ENCODE measurements at regions not wholly inside any gene's neighbourhood (a gene's known extent, or its start where the extent isn't known, plus 50 kb on each side); places are given as distances from the start of the nearest gene placed in this dataset.

DNA sequence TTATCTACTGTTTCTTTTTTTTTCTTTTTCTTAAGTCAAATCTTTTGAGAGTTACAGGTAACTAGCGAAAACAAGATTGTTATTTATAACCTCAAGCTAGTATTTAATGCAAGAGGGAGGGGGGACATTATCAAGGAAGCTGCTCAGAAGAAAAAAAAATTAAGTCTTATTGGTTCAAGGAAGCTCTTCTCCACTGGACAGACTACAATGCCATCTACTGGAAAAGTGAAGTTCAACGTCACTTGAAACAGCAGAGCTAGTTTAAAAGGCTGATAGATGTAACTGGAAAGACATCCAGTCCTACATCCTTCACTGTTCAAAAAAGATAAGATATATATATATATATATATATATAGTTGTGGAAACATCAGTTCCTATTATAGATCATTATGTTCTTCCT lies 418.0 kb upstream of the PSMD7 start:
- no peak for DNase-seq

DNA sequence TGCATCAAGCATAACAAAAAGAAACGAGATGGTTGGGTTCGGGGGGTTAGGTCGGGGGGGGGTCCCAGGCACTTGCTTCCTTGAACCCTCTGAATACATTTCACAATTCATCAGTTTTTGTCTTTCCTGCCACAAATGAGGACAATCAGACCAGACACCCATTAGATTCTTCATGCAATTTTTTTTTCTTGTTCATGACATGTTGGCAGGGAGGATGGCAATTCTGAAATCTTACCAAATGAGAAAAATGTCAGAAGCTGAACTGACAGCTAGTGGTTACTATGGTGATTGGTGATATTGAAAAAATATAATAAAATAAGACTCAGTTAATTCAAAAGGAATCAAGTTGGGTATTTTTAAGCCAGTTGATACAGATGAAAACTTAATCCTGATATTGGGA lies 419.5 kb upstream of the PSMD7 start:
- DNase-seq, result no peak

DNA sequence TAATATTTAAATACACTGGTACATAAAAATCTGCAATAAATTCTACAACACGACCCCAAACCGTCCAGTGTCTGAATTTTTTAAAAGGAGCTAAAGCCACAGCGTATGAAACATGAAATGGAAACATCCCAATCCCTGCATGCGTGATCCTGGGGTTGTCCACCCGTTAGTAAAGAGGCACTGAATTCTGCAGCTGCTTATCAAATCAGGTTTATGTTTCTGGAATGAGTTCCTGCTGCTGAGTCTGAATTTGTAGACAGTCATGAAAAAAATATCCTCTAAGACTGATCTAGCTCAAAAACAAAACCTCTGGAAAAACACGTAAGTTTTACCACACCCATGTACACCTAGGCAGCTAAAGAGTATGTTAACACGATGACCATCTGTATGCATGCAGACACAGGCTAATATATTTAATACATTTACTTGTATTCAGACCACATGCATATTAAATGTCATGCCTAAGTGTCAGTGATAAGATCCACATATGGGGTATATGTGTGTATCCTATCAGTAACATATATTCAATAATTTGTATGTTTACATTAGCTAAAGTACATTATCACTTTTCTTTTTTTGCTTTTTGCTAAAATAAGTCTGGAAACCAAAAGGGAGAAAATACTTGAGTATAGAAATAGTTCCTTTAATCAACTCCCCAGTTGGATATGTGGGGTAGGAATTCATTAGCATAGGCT lies 420.5 kb upstream of the PSMD7 start:
- DNase-seq, result no peak

DNA sequence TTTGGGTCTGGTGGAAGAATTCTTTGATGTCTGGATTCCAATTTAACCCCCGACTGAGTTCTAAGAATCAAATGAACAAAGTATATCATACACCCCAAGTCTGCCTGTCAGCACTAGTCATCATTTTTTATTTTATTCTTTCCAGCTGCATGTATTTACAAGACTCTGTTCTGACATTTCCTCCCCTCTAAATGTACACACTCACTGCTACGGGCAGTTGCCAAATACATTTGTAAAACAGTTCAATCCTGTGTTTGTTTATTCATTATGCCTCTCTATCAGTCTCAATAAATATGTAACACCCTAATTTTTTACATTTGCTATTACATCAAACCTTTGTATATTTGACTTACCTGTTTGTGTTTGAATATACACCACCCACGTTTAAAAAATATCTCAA lies 422.3 kb upstream of the PSMD7 start:
- DNase-seq, result no peak

DNA sequence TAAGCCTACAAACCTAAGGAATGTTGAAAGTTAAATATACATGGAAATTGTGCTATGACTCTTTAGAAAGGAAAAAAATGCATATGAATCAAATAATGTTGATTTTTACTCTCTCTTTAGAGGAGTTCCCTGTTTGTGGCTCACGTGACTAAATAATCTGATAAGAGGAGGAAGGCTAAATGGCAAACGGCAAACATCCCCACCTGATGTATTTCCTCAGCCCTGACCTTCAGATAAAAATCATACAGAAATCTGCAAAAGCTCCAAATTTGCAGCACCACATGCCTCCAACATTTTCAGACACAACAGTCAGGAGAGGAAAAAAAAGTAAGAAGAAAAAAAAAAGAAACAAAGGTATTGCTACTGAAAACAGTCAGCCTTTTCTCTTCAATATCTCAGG lies 423.0 kb upstream of the PSMD7 start:
- DNase-seq, result no peak

DNA sequence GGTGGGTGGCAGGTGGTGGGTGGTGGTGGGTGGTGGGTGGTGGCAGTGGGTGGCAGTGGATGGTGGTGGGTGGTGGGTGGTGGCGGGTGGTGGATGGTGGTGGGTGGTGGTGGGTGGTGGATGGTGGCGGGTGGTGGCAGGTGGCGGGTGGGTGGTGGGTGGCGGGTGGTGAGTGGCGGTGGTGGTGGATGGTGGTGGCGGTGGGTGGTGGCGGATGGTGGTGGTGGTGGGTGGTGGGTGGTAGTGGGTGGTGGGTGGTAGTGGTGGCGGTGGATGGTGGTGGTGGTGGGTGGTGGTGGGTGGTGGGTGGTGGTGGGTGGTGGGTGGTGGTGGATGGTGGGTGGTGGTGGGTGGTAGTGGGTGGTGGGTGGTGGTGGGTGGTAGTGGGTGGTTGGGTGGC lies 423.8 kb upstream of the PSMD7 start:
- no peak for DNase-seq

DNA sequence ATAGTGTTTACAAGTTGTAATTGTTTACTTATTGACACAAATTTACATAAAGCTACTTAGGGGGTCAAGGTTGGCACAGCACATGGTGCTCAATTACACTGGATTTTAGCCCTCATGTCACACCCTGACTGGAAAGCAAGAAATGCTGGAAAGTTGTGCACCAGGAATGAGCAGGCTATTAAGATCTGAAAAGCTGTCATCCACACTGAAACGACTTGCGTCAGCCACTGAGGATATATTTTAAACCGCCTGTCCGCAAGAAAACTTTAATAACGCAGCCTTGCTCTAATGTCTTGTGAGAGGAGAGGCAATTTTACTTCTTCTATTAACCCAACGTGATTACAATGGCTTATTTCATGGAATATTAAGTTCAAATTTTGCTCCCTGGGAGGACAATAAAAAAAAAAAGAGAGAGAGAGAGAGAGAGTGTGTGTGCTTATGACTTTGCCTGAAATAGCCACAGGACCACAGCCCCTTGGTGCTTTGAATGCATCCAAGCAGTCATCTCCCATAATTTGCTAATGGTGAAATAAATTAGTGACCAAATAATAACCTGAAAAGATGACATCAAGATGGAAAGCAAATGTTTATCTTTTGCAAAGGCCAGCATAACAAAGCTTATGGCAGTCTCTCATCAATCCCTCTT lies 425.4 kb upstream of the PSMD7 start:
- DNase-seq, result no peak

DNA sequence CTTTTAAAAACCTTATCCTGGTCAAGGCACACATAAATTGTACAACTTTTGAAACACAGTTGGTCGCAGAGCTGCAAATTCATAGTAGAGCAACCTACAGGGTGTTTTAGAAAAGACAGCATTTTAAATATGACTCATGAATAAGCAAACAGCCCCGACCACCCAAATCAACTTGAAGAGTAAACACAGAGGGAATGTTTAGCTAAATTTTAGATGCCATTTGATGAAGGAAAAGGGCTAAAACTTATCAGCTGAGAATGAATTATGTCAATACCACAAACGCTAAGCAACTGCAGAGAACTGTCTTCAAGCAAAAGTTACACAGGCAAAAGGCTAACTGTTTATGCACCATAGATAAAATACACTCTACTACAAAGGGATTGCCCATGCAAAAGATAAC lies 427.5 kb upstream of the PSMD7 start:
- no peak for DNase-seq

DNA sequence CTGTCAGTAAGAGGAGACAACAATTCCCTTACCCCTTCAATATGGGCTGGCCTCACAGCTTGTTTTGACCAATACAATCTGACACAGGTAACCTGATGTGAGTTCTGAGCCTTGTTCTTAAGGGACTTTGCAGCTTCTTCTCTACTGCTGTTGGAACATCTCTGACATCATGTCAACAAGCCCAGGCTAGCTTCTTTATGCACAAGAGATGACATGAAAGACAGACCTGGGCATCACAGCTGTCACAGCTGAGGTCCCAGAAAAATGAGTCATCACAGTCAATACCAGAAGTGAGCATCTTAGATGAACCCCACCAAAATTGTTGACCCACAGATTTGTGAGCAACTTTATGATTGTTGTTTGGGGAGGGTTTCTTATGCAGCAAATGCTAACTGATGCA lies 431.7 kb upstream of the PSMD7 start:
- DNase-seq, result no peak

DNA sequence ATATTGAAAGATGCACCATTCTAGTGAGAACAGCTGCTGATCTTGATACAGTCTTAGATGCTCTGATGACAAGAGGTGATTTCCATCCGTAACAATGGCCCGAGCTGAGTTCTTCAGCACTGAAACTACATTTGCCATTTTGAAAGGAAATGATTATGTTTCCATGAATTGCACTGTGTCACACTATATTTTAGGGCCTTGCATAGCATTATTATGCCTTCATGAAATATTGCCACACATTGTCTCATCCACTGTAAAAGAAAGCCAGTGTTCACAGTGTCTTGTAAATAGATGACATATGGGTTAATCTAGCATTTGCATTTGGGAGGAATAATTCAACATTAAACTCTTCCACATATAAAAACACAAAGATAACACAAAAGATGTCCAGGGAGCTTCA lies 438.3 kb upstream of the PSMD7 start:
- DNase-seq, result no peak

DNA sequence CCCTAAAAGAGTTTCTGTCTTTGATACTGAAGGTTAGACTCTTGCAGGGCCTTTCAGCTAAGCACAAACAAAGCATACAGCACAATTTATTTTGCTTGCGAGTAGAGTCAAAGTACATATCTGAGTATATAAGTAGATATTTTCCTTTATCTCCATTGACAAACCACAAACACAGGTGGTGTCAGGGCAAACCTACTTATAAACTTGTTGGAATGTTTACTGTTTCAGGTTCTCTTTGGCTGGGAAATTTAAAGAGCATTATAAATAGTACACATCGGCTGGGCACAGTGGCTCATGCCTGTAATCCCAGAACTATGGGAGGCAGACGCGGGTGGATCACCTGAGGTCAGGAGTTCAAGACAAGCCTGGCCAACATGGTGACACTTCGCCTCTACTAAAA lies 442.6 kb upstream of the PSMD7 start:
- DNase-seq, result no peak

DNA sequence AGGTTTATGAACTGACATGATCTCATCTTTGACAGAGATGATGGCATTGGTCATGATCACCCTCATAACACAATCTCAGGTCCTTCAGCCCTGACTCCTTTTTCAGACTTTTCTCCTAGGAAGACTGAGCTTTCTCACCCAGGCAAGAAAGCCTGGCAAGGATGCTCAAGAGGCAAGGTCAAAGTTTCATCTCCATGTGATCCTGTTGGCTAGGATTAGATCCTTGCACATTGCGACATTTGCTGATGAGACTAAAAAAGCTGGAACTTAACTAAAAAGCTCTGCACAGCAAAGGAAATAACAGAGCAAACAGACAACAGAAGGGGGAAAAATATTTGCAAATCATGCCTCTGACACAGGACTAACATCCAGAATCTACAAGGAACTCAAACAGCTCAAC lies 444.1 kb upstream of the PSMD7 start:
- no peak for DNase-seq

DNA sequence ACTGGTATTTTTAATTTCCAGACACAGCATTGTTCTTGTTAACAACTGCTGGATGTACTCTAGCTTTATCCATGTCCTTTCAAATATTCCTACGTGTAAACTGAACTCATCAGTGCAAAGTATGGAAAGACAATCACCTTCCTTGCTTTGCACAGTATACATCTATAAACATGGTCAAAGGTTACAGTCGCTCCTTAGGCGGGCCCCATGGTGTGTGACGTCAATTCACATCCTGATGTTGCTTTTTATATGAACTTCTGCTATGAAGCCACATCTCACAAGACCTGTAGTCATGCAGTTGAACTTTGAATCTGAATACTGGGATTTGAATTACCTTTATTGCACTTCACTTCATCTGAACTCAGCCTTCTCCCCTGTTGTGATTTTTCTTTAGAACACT lies 447.6 kb upstream of the PSMD7 start:
- DNase-seq, result no peak

DNA sequence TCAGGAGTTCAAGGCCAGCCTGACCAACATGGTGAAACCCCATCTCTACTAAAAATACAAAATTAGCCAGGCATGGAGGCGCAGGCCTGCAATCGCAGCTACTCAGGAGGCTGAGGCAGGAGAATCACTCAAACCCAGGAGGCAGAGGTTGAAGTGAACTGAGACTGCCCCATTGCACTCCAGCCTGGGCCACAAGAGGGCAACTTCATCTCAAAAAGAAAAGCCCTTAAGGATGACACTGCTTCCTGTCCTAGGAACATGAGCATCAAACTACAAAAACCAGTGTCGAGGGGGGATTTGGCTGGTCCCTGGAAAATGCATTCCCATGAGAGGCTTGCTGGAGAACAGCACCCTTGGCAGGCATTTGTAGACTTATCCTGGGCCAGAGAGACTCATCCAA lies 449.5 kb upstream of the PSMD7 start:
- DNase-seq, result no peak

DNA sequence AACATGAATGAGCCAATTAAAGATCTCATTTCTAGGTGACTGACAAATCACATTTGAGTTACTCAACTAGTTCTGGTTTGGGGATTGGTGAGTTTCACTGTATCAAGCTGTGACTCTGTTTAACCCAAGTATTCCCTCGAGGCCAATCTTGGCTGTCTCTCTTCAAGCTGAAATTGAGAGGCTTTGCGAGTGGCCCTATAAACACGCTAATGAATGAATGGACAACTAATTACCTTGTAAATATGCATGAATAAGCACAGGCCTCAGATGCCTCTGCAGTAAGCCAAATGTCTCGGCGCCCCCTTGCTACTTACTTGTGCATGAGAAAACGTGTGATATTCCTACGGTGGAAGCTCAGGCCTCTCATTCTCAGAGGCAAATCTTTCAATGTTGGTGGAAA lies 450.3 kb upstream of the PSMD7 start:
- no peak for DNase-seq

DNA sequence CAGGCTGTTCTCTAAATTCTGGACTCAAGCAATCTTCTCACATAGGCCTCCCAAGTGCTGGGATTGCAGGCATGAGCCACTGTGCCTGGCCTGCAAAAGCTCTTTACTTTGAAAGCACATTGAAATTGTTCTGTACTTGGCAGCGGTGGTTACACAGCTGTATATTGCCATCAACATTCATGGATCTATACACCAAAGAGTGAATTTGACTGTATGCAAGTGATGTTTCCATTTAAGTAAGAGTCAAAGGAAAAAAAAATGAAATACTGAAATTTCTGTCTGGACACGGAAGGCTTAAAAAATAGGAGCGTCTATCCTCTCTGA lies 450.6 kb upstream of the PSMD7 start:
- no peak for DNase-seq

DNA sequence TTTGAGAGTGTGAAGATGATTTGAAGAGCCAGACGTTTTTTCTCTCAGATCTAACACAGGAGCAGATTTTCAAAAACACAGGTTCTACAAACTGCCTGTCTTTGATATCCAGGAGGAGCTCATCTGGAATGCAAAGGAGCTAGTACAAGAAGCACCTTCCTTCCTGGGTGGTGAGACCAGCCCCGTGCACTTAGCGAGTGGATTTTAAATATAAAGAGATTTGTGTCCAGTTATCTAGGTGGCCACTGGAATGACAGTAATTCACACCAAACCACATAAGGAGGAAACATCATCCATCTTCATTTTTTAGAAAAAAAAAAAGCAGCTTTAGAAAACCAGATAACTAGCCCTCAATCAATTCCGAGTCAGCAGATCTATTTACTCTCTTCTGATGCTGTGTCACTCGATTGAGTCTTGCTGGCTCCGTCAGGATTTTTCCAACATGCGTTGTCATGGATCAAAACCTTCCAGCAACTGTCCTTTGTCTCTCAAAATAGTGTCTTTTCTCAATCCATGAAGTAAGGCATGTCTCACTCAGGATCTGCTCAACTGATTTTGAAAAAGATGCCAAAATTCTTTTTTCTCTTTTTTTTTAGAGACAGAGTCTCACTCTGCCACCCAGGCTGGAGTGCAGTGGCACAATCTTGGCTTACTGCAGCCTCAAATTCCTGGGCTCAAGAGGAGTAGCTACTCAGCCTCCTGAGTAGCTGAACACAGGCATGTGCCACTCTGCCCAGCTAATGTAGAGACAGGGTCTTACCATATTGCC lies 451.2 kb upstream of the PSMD7 start:
- DNase-seq, result no peak

DNA sequence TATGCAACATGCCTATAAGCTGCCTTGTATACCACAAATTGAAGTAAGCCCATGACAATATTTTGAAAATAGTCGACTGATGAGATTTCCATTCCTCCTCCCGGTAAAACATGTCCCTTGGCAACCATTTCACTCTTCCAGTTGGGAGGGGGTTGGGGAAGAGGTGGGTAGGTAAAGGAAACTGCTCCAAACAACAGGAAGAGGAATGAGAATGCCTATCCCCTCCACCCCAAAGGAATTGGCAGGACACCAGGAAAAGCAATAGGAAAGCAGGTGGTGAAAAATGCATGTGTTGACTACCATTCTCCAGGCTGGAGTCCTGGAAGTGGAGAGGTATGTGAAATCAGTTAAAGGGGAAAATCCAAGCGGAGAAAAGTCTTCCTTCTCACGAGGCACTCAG lies 455.9 kb upstream of the PSMD7 start:
- DNase-seq, result no peak

DNA sequence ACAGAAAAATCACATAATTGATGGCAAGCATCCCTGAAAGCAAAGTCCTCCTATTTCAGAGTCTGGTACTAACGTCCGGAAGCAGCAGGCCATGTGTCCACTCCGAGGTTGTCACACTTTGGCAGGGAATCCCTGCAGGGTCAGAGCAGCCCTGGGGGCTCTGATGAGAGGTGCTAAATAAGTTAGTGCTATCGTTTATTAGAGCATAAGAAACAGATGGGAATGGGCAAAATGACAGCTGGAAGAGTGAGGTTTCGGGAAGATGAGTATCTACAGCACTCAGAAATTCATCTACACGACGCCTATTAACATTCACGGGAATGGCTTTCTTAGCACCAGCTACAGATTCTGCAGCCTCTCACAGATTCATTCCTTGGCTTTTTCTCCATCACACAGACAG lies 465.4 kb upstream of the PSMD7 start:
- no peak for DNase-seq

DNA sequence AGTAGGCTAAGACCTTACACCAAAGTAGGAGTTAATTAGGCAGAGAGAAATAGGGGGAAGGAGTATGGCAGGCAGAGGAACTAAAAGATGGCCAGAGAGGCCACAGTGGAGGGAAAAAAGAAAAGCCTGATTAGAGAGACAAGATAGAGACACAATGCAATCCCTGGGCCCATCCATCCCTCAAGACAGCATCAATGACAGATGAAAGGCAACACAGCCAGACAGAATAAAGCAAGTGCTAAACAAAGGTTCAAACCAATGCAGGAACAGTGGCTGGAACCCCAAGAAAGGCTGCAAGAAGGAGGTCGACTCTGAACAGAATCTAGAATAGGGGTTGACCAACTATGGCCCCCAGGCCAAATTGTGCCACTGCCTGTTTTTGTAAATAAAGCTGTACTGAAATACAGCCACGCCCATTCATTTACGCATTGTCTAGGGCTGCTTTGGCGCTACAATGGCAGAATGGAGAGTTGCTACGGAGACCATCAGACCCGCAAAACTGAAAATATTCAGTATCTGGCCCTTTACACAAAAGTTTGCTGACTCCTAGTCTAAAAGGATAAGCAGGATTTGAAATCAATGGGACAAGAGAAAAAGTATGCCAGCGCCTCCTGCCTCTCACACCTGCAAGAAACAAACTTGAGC lies 473.3 kb upstream of the PSMD7 start:
- no peak for DNase-seq

DNA sequence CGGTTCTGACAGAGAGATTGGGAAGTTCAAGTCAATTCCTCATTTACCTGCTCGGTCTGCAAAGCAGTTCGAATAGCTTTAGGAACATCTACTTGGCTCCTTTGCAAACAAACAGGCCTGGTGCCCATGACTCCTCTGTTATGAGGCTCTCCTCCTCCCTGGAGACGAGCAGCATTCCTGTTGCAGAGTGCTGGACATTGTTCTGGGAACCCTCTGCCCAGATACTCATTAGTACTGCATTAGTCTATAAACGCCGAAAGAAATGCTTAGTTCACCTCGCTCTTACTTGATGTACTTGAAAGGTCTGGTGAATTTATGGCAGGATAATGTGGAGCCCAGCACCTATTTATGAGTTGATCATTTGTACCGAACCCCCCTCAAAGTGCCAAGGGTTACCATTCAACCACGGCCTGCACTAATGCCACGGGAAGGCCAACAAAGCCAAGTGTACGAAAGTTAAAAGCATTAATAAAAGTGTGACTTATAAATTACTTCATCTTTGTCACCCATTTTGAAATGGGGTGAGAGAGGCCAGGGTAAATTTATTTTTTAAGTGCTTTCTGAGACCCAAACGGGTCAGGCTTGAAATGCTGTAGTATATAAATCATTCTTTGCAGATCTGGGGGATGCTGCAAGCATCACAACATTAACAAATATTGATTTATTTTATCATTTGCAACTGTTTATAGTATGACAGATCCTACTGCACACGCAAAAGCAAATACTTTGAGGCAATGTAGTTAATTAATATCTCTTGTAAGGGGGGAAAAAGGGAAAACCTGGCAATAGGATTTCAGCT lies 478.9 kb upstream of the PSMD7 start:
- DNase-seq, result no peak

DNA sequence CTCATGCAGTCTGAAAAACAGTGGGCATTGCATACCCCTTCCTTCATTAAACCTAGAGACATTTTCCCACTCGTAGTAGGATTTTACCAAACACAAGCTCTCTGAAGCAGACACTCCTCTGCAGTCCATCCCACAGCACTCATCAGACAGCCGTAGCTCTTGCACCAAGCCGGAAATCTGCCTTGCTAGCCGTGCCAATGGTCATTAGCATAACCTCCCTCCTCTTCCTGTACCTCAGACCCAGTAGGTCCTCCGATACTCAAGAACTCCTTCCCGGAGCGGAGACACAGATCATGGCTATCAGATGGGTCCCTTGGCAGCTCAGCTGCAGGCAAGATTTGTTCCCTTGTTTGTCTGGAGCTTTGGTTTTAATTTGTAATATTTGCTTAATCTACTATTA lies 483.1 kb upstream of the PSMD7 start:
- no peak for DNase-seq

DNA sequence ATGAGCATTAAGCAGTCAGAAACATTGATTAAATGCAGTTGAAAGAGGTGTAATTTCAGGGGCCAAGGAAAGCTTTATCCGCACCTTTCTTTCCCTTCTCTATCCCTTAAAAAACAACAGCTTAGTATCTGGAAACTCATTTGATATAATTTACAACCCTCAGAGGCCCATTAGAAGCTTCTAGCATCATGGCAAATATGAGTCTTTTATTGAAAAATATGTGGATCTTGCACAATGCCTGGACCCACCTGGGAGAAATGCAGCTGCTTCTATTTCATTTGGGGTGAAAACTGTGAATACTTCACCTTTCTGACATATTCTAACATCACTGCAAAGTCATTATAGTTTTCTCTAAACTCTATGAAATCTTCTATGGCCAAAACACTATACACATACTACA lies 492.2 kb upstream of the PSMD7 start:
- no peak for DNase-seq
